OCI-LY3 (cell line): ENCODE measurements at regions not wholly inside any gene's neighbourhood (a gene's known extent, or its start where the extent isn't known, plus 50 kb on each side); places are given as distances from the start of the nearest gene placed in this dataset.

ENCODE experiments used
- CTCF ChIP-seq: fragments of 200-600, 300-600 bp; sonication (generic); IDR thresholded peaks from 2 replicates; pipeline ENCODE4 v1.5.1; 2014; ENCODE audit warnings: antibody characterized with exemption, low read length, low read depth
- EZH2phosphoT487 ChIP-seq: fragments of 200-600 bp; shearing (Covaris generic); IDR thresholded peaks from 2 replicates; pipeline ENCODE4 v1.6.1; 2018; ENCODE audit warnings: antibody characterized with exemption, mixed run types, low read depth

- TF ChIP-seq CTCF: no peak
- TF ChIP-seq EZH2phosphoT487: no peak
These were observed 173.7 kb upstream of the ID4 start for GRCh38 chr6:19663479-19663878.
